Body of pancreas (tissue), 4 donors: ENCODE measurements at regions not wholly inside any gene's neighbourhood (a gene's known extent, or its start where the extent isn't known, plus 50 kb on each side); places are given as distances from the start of the nearest gene placed in this dataset.

ENCODE experiments used
- CTCF ChIP-seq, 7 experiments: fragments of 450-650 bp in 4 of 7; fragments of 200-600 bp in 3 of 7; sonication (generic) in 3 of 7; IDR thresholded peaks; one replicate each; pipeline ENCODE4 v1.5.1; 2016 to 2019; ENCODE audit warnings: antibody characterized with exemption in 7 of 7
- POLR2A ChIP-seq, 3 donors: fragments of 450-650 bp; IDR thresholded peaks; one replicate each; pipeline ENCODE4 v1.6.1; 2016; ENCODE audit warnings: antibody characterized with exemption in 3 of 3, mild to moderate bottlenecking in 2 of 3

GRCh38 chr2:207233731-207234130, 68.0 kb upstream of the KLF7 start:
- no peak for TF ChIP-seq CTCF (IDR thresholded peaks at IDR 0.05)
- no peak for TF ChIP-seq POLR2A (IDR thresholded peaks at IDR 0.05)
